H1 (cell line): ENCODE measurements at regions not wholly inside any gene's neighbourhood (a gene's known extent, or its start where the extent isn't known, plus 50 kb on each side); places are given as distances from the start of the nearest gene placed in this dataset.

Experiments used
- CTCF ChIA-PET: fragments of 300-600 bp; sonication (Branson Sonifier 250); formaldehyde crosslinking; loops from one replicate; lab custom pipeline; 2021; ENCODE audit not compliant: partially characterized antibody; lab: Charles Lee
- POLR2A ChIA-PET: fragments of 300-600 bp; sonication (Branson Sonifier 250); formaldehyde crosslinking; loops from one replicate; lab custom pipeline; 2021; ENCODE audit warnings: inconsistent platforms; ENCODE audit not compliant: partially characterized antibody; lab: Charles Lee
- DNase-seq, 2 experiments: peaks; one replicate each; pipeline versions ENCODE4 v3.0.0 to v3.0.0-alpha.2; 2010 to 2022; ENCODE audit warnings: low spot score in 2 of 2, low read depth in 1 of 2, mixed read lengths in 1 of 2
- FAIRE-seq: peaks from 2 replicates; lab custom pipeline; 2011; peaks lifted over from hg19 to GRCh38; lab: Jason Lieb, UNC
- H2AFZ ChIP-seq: 2 replicates; pipeline ENCODE4 v1.8.1; 2012; ENCODE audit warnings: low read length, inconsistent platforms
- H2AK5ac ChIP-seq: 2 replicates; pipeline ENCODE4 v1.6.1; 2013; ENCODE audit warnings: low read depth, low read length
- H2BK120ac ChIP-seq: replicated peaks from 2 replicates; pipeline ENCODE3; 2013; ENCODE audit warnings: low read depth, low read length, inconsistent platforms
- H2BK12ac ChIP-seq: 2 replicates; pipeline ENCODE4 v1.6.1; 2013; ENCODE audit warnings: low read depth, low read length
- H2BK15ac ChIP-seq: 2 replicates; pipeline ENCODE4 v1.6.1; 2013; ENCODE audit warnings: low read length
- H2BK20ac ChIP-seq: 2 replicates; pipeline ENCODE4 v1.6.1; 2013; ENCODE audit warnings: low read length
- H2BK5ac ChIP-seq: 2 replicates; pipeline ENCODE4 v1.6.1; 2013; ENCODE audit warnings: low read depth, low read length
- H3K14ac ChIP-seq: 2 replicates; pipeline ENCODE4 v1.6.1; 2013; ENCODE audit warnings: inconsistent platforms; ENCODE audit not compliant: insufficient read length
- H3K18ac ChIP-seq: 2 replicates; pipeline ENCODE4 v1.6.1; 2013; ENCODE audit warnings: low read length; ENCODE audit errors: extremely low read depth
- H3K23ac ChIP-seq: 2 replicates; pipeline ENCODE4 v1.6.1; 2013; ENCODE audit warnings: inconsistent platforms; ENCODE audit not compliant: insufficient read length
- H3K23me2 ChIP-seq: 2 replicates; pipeline ENCODE4 v1.6.1; 2013; ENCODE audit warnings: low read depth, low read length
- H3K27ac ChIP-seq: 2 replicates; pipeline ENCODE4 v1.6.1; 2011; ENCODE audit warnings: low read depth, low read length, inconsistent platforms
- H3K27me3 ChIP-seq, 4 experiments: replicated peaks in 1 of 4; 1 replicate in 1 of 4; 2 replicates in 3 of 4; pipeline versions ENCODE4 v1.6.1 to v1.8.1; 2011 to 2013; ENCODE audit warnings: low read length in 3 of 4, mild to moderate bottlenecking in 3 of 4, inconsistent platforms in 2 of 4, mixed read lengths in 2 of 4, moderate library complexity in 1 of 4; ENCODE audit not compliant: control insufficient read depth in 3 of 4, insufficient read depth in 3 of 4; ENCODE audit errors: extremely low read depth in 1 of 4
- H3K36me3 ChIP-seq, 4 experiments: 2 replicates each; pipeline versions ENCODE4 v1.6.1 to v1.8.1; 2011 to 2013; ENCODE audit warnings: mild to moderate bottlenecking in 4 of 4, low read length in 3 of 4, moderate library complexity in 2 of 4, control low read depth in 1 of 4, inconsistent platforms in 1 of 4; ENCODE audit not compliant: insufficient read depth in 4 of 4, control insufficient read depth in 2 of 4
- H3K4ac ChIP-seq: replicated peaks from 2 replicates; pipeline ENCODE3; 2013; ENCODE audit warnings: low read length, low read depth, mixed read lengths, inconsistent platforms; ENCODE audit not compliant: insufficient read length
- H3K4me1 ChIP-seq, 4 experiments: replicated peaks in 1 of 4; 1 replicate in 1 of 4; 2 replicates in 3 of 4; pipeline versions ENCODE4 v1.6.1 to v1.8.1; 2011 to 2013; ENCODE audit warnings: low read length in 3 of 4, inconsistent platforms in 2 of 4, mixed read lengths in 1 of 4; ENCODE audit not compliant: insufficient read depth in 4 of 4, control insufficient read depth in 3 of 4
- H3K4me2 ChIP-seq, 2 experiments: 2 replicates each; pipeline versions ENCODE4 v1.6.1 to v1.8.1; 2011 to 2013; ENCODE audit warnings: low read depth in 2 of 2, low read length in 2 of 2, control low read depth in 1 of 2, inconsistent platforms in 1 of 2, mild to moderate bottlenecking in 1 of 2; ENCODE audit not compliant: insufficient read depth in 1 of 2
- H3K4me3 ChIP-seq, 4 experiments: fragments of 200-600, 300-600 bp in 1 of 4; sonication (generic), shearing (Covaris generic), sonication (Bioruptor Twin) in 1 of 4; 2 replicates each; pipeline versions ENCODE4 v1.5.1 to v1.8.1; 2011 to 2016; ENCODE audit warnings: low read length in 4 of 4, low read depth in 3 of 4, control low read depth in 2 of 4, inconsistent platforms in 2 of 4, mild to moderate bottlenecking in 2 of 4, mixed read lengths in 1 of 4, moderate library complexity in 1 of 4; ENCODE audit not compliant: insufficient read depth in 2 of 4; ENCODE audit errors: extremely low read depth in 1 of 4
- H3K56ac ChIP-seq: replicated peaks from 2 replicates; pipeline ENCODE3; 2013; ENCODE audit warnings: low read depth, mild to moderate bottlenecking, mixed read lengths, low read length, inconsistent platforms; ENCODE audit not compliant: insufficient read length
- H3K79me1 ChIP-seq: 2 replicates; pipeline ENCODE4 v1.6.1; 2013; ENCODE audit warnings: low read depth, low read length, control low read depth
- H3K79me2 ChIP-seq, 2 experiments: 2 replicates each; pipeline versions ENCODE4 v1.6.1 to v1.8.1; 2012 to 2013; ENCODE audit warnings: low read length in 2 of 2, mild to moderate bottlenecking in 2 of 2, inconsistent platforms in 1 of 2; ENCODE audit not compliant: insufficient read depth in 2 of 2, control insufficient read depth in 1 of 2
- H3K9ac ChIP-seq, 4 experiments: replicated peaks in 1 of 4; 1 replicate in 1 of 4; 2 replicates in 3 of 4; pipeline versions ENCODE4 v1.6.1 to v1.8.1; 2011 to 2013; ENCODE audit warnings: low read depth in 3 of 4, low read length in 3 of 4, control low read depth in 2 of 4, mild to moderate bottlenecking in 2 of 4, moderate library complexity in 2 of 4, inconsistent platforms in 1 of 4; ENCODE audit errors: extremely low read depth in 1 of 4
- H3K9me3 ChIP-seq, 2 experiments: 2 replicates each; pipeline versions ENCODE4 v1.6.1 to v1.8.1; 2012 to 2013; ENCODE audit warnings: mild to moderate bottlenecking in 2 of 2, moderate library complexity in 2 of 2, control low read depth in 1 of 2, inconsistent platforms in 1 of 2, low read depth in 1 of 2, low read length in 1 of 2, mixed read lengths in 1 of 2; ENCODE audit not compliant: insufficient read depth in 2 of 2
- H4K20me1 ChIP-seq, 2 experiments: replicated peaks in 1 of 2; 2 replicates each; pipeline versions ENCODE3 to v1.8.1; 2011 to 2013; ENCODE audit warnings: inconsistent platforms in 2 of 2, low read length in 2 of 2, mild to moderate bottlenecking in 1 of 2; ENCODE audit not compliant: insufficient read depth in 2 of 2, control insufficient read depth in 1 of 2
- H4K5ac ChIP-seq: 2 replicates; pipeline ENCODE4 v1.6.1; 2013; ENCODE audit warnings: low read length, low read depth, mixed read lengths, inconsistent platforms; ENCODE audit not compliant: insufficient read length
- H4K8ac ChIP-seq: 2 replicates; pipeline ENCODE4 v1.8.0; 2013; ENCODE audit warnings: mild to moderate bottlenecking, moderate library complexity, low read length, inconsistent platforms; ENCODE audit not compliant: insufficient read depth; ENCODE audit errors: extremely low read depth
- H4K91ac ChIP-seq: replicated peaks from 2 replicates; pipeline ENCODE3; 2013; ENCODE audit warnings: low read length, mixed read lengths, inconsistent platforms; ENCODE audit not compliant: insufficient read length
- CBX5 ChIP-seq: fragments of 300-800, 300-1000 bp; sonication (generic); IDR thresholded peaks from 2 replicates; pipeline ENCODE4 v1.7.1; 2016; ENCODE audit warnings: antibody characterized with exemption, low read length, low read depth
- CBX8 ChIP-seq: fragments of 300-800, 300-1000 bp; sonication (generic); IDR thresholded peaks from 2 replicates; pipeline ENCODE4 v1.7.1; 2016; ENCODE audit warnings: low read depth, low read length, borderline replicate concordance
- EGR1 ChIP-seq: IDR thresholded peaks from 2 replicates; pipeline ENCODE4 v1.6.1; 2011; ENCODE audit warnings: low read depth, low read length, borderline replicate concordance
- JUND ChIP-seq: IDR thresholded peaks from 2 replicates; pipeline ENCODE4 v1.6.1; 2011; ENCODE audit warnings: mild to moderate bottlenecking, improper control_type of control experiment, low read length
- KDM1A ChIP-seq: fragments of 200-600, 300-600 bp; sonication (generic); IDR thresholded peaks from 2 replicates; pipeline ENCODE4 v1.7.1; 2016; ENCODE audit warnings: mild to moderate bottlenecking, low read length, borderline replicate concordance
- POLR2AphosphoS5 ChIP-seq: IDR thresholded peaks from 2 replicates; pipeline ENCODE4 v1.6.1; 2011; ENCODE audit warnings: low read depth, low read length
- RBBP5 ChIP-seq: IDR thresholded peaks from 2 replicates; pipeline ENCODE4 v1.7.1; 2012; ENCODE audit warnings: low read depth, mild to moderate bottlenecking, inconsistent platforms, low read length, moderate library complexity, borderline replicate concordance
- RXRA ChIP-seq: IDR thresholded peaks from 2 replicates; pipeline ENCODE4 v1.6.1; 2011; ENCODE audit warnings: low read depth, mild to moderate bottlenecking, low read length, moderate library complexity; ENCODE audit not compliant: insufficient read depth
- SIN3A ChIP-seq, 2 experiments: IDR thresholded peaks in 1 of 2; conservative IDR thresholded peaks in 1 of 2; 2 replicates each; pipeline ENCODE4 v1.6.1; 2011 to 2012; ENCODE audit warnings: low read length in 2 of 2, improper control_type of control experiment in 1 of 2, low read depth in 1 of 2, mild to moderate bottlenecking in 1 of 2
- SP1 ChIP-seq: IDR thresholded peaks from 2 replicates; pipeline ENCODE4 v1.6.1; 2011; ENCODE audit warnings: low read depth, low read length
- SRF ChIP-seq: IDR thresholded peaks from 2 replicates; pipeline ENCODE4 v1.6.1; 2011; ENCODE audit warnings: mild to moderate bottlenecking, low read depth, low read length, moderate library complexity
- TAF1 ChIP-seq: IDR thresholded peaks from 2 replicates; pipeline ENCODE4 v1.6.1; 2011; ENCODE audit warnings: mild to moderate bottlenecking, low read depth, low read length
- TBP ChIP-seq: IDR thresholded peaks from 2 replicates; pipeline ENCODE4 v1.6.1; 2011; ENCODE audit warnings: low read depth, low read length, improper control_type of control experiment
- TCF12 ChIP-seq: IDR thresholded peaks from 2 replicates; pipeline ENCODE4 v1.6.1; 2011; ENCODE audit warnings: low read depth, mild to moderate bottlenecking, low read length
- TEAD4 ChIP-seq: IDR thresholded peaks from 2 replicates; pipeline ENCODE4 v1.6.1; 2012; ENCODE audit warnings: low read depth, low read length, inconsistent platforms, mixed read lengths
- ZNF274 ChIP-seq: IDR thresholded peaks from 2 replicates; pipeline ENCODE4 v1.7.0; 2012; ENCODE audit warnings: low read length, borderline replicate concordance; ENCODE audit errors: extremely low read depth
- WGBS, 2 experiments: shearing (Covaris generic) in 1 of 2; methylation state at CpG; one replicate each; pipeline versions ENCODE4 v1.1.6 to v1.1.7; 2013 to 2015; ENCODE audit warnings: low lambda C conversion rate in 2 of 2, mixed read lengths in 2 of 2, inconsistent platforms in 1 of 2, low coverage in 1 of 2, missing lambda C conversion rate in 1 of 2; ENCODE audit not compliant: insufficient replicate concordance in 2 of 2, insufficient coverage in 1 of 2, insufficient read length in 1 of 2; ENCODE audit errors: extremely low coverage in 1 of 2, missing lambda C conversion rate in 1 of 2; 5-methylcytosine and 5-hydroxymethylcytosine counted together

DNA sequence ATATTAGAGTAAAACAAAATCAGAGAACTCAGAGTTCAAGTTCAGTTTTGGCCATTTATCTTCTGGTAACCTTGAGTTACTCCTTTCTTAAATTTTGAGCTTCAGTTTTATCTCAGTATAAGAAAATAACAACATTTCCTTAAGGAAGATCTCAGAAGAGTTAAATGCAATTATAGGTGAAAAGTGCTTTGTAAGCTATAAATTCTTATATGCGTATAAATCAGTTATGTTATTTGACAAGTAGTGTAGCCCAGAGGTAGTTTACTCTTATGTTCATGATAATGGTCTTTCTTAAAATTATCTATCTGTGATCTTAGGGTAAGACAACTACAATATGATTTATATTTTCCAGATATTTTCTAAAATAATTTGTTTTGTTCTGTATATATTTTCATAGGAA is 89.8 kb downstream of the LHX9 start:
- Histone ChIP-seq H2AK5ac (no peak overlapping the region), H3K79me2 (no peaks in the 10 kb centered on the region), H3K27ac (no peak overlapping the region), H2BK12ac (no peak overlapping the region), H3K9me3 (peaks cover 4 to 8% of the 10 kb centered on the region in 2 experiments; a peak in 3 of 4 replicates), H2BK20ac (no peak overlapping the region), H3K9ac (no peak overlapping the region), H2AFZ (no peak overlapping the region), H3K14ac (no peak overlapping the region), H3K23ac (no peak overlapping the region), H3K18ac (no peak overlapping the region), H3K4me2 (no peak overlapping the region), H3K79me1 (no peaks in the 10 kb centered on the region), H3K56ac (no peak overlapping the region), H4K8ac (no peak overlapping the region), H4K5ac (no peak overlapping the region), H2BK5ac (no peak overlapping the region), H3K4me1 (no peaks in the 10 kb centered on the region), H2BK15ac (no peak overlapping the region), H3K36me3 (no peaks in the 10 kb centered on the region), H2BK120ac (no peak overlapping the region), H4K20me1 (no peaks in the 10 kb centered on the region), H3K27me3 (no peaks in the 10 kb centered on the region), H3K4ac (no peak overlapping the region), H4K91ac (no peak overlapping the region), H3K4me3 (no peak overlapping the region), H3K23me2 (no peaks in the 10 kb centered on the region)
- 91% methylated on average over 1 of the region's 1 CpG; no CpG with 5 or more reads in 1 of the 2 experiments for whole genome bisulfite sequencing, 2 experiments
- ChIA-PET CTCF (interaction anchor here (1.1 kb wide), 1 partner anchor 9 kb away, joined by 3 read pairs; no protein-coding TSS in a partner anchor), POLR2A (no interaction called here)
- DNase-seq (no peak), FAIRE-seq (no peak)
- TF ChIP-seq JUND (no peak), RXRA (no peak), EGR1 (no peak), KDM1A (no peak), SRF (no peak), TBP (no peak), TEAD4 (no peak), RBBP5 (no peak), ZNF274 (no peak), TCF12 (no peak), SP1 (no peak), CBX5 (no peak), POLR2AphosphoS5 (no peak), CBX8 (no peak), TAF1 (no peak), SIN3A (conservative IDR thresholded peaks at IDR 0.05 in 1 of 2, IDR thresholded peaks at IDR 0.05 in 1 of 2; ENCODE audit: low read depth in 1 of 2, low read length in 2 of 2) (no peak)
